ENCODE measurements at regions not wholly inside any gene's neighbourhood (a gene's known extent, or its start where the extent isn't known, plus 50 kb on each side); places are given as distances from the start of the nearest gene placed in this dataset.

DNA sequence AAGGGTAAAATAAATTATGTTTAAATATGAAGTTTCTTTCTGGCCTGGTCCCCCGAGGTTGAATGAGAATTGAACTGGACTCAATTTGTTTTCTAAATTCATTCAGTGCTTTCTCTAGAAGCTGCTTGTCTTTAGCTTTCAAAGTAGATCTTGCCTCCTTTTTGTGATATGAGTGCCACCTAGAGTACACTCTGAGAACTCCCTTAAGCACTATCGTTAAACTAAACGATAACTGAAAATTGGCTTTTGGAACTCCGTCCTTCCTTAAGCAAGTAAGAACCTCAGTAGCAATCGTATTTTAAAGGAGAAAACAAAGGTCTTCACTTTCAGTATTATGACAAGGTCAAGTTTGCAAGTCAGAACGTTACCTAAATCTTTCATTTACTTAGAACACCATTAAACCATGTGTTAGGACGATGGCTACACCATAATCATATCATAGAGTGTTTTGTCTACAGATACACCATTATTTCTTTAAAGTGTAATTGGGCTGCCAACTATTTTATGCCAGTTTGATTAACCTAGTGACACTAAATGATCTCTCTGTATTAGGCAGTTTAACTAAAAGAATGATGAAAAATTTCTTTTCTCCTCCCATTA, 364.8 kb downstream of the SNAPC1 start:
- in situ Hi-C loops (cut with HindIII; ENCODE audit: low sequenced_read_pairs), result no loop called here

DNA sequence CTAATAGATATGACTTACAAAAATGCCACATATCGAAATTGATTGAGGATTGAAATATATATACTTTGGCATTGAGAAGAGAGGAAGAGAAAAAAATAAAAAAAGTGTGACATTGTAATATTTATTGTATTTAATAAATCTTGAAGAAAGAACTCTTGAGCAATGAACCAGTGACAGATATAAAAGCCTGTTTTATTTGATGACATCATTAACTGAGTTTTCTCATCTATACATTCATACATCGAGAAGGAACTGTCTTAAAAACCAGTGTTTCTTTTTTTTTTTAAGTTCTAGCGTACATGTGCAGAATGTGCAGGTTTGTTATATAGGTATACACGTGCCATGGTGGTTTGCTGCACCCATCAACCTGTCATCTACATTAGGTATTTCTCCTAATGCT, 368.2 kb downstream of the SNAPC1 start:
- in situ Hi-C loops (cut with HindIII; ENCODE audit: low sequenced_read_pairs), result no loop called here

DNA sequence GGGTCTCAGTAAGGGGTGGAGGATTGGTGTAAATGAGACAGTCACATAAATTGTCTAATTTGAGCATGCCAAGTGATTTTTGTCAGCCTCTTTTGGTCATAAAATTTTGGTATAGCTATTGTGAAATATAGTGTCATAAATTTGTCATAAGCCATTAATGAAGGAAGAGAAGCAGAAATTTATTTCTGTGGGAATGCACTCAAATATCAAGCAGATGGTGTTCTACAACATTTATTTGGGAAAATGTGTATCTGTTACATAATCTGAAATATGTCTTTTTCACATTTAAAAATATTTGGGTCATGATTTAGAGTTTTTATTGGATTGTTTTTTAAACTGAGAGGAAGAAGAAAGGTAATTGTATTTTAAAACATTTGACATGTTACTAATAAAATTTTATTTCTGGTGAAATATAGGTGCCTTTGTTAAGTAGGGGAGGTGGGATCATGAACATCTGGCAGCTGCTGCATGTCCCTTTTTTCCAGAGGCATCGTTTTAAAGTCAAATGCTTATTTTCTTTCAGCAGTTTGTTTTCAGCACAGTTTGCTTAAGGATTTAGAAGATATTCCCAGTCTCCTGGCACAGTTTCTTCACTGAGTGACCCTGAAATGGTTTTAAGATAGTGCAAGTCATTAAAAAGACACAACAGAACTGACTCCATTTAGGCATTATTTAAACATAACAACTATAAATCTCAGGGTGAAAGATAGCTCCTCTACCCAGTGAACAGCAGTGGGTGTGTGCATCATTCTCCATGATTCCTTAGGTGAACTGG, 371.7 kb downstream of the SNAPC1 start:
- in situ Hi-C loops (cut with HindIII; ENCODE audit: low sequenced_read_pairs), result no loop called here

DNA sequence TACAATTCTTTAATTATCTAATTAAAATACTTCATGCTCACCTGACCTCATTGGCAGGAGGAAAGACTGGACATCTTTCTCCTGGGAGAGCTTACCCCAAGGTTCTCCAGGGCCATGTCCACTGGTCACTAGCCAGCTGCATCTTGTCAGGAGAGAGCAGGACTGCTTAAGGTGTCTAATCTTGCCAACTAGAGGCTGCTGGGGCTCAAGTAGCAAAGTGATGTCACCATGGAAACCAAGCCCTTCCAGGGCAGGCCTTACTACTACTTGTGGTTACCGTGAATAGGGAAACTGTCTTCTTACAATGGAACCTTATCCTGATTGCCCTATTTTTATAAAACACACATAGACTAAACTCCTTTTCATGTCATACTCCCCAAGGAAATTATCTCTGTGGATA, 376.4 kb downstream of the SNAPC1 start:
- in situ Hi-C loops (cut with HindIII; ENCODE audit: low sequenced_read_pairs), result no loop called here

DNA sequence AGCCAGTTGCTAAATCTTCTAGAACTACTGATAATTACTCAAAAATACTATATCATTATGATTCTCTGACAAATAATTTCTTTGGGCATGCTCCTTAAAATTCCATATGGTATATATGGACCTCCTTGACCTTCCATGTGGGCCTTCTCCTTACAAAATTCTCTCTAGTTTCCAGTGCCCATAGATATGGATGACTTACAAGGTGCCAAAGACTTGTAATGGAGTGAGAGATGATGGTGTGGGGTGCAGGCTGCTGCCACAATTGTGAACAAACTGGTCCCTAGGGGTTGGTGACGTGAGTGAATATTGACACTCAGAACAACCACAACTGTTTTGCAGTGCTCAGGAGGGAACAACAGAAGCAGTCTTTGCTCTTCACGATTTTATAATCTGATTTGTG, 378.9 kb downstream of the SNAPC1 start:
- in situ Hi-C loops (cut with HindIII; ENCODE audit: low sequenced_read_pairs), result no loop called here

DNA sequence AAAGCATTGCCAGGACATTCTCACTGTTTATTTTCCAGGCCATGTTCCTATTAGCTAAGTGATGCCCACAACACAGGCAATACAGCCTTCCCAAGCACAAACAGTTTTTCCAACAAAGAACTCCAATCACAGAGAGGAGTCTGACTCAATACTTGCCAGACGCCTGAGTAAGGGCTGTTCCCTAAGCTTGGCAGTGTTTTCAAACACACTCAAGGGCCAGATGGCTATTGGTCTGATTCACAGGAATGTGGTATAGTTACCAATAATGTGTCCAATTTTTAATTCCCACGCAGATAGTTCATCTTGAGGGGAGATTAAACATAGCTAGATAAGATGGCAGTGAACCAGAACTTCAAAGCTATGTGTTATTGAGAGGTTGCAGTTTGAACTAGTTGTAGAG, 381.0 kb downstream of the SNAPC1 start:
- in situ Hi-C loops (cut with HindIII; ENCODE audit: low sequenced_read_pairs), result no loop called here

DNA sequence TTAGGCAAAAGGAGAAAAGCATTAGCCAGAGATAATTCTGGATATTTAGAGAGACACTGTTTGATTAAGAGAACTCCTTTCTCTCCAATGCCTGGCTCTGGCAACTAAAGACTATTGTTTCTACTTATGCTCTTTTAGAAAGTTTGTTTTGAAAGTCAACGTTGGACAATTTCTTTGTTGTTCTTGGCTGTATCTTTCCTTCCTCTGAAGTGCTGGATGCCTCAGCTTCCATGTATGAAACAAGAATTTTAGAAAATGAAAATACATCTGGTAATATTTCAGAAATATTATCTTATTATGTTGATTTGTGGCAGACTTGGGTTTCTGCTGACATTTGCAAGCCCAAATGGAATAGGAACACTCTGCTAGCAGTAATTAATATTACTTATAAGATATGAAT, 382.6 kb downstream of the SNAPC1 start:
- in situ Hi-C loops (cut with HindIII; ENCODE audit: low sequenced_read_pairs), result no loop called here

DNA sequence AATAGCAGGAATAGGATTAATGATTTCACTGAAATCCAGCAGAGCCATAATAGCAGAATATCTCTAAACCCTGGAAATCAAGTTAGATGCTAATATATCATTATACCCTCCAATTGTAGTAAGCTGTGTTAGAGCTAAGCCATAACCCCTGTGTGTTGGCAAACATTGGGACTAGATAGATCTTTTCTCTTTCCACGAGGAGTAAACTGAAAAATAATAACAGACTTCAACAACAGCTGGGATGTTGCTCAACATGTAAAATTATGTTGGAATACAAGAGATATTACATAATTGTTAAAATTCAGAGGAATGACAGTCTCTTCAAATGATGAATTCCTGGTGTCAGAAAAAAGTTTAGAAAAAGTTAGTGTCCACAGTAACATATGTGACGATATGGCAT, 383.8 kb downstream of the SNAPC1 start:
- in situ Hi-C loops (cut with HindIII; ENCODE audit: low sequenced_read_pairs), result no loop called here

DNA sequence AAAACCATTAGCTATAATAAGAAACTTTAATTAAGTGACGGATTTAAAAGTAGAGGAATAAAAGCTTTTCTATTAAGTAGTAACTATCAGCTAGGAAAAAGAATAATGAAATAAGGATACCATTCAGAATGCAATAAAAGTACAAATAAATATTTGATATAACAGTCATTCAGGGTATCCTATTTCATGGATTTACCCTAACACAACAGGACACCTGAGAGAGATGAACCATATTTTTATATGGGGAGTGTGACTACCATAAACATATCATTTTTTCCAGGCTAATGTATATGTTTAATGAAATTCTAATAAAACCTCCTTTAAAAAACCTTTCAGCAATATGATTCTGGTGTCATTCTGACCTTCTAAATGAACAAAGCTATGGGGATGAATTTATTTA, 393.8 kb downstream of the SNAPC1 start:
- in situ Hi-C loops (cut with HindIII; ENCODE audit: low sequenced_read_pairs), result no loop called here

DNA sequence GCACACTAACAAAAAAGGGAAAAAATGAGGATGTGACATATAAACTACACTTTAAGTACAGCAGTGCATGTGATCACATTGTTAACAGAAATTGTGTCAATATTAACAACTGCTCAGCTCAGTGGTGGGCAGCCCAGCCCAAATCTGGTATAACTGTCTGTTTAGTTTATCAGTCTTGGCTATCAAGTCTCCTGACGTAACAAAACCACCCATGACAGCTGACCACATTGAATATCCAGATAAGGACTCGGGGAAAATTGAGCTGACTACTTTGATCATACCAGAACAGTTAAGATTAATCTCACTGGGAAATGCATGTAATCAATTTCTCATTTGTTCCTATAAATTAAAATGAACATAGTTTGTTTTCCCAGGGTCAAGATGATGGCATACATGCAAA, 396.6 kb downstream of the SNAPC1 start:
- in situ Hi-C loops (cut with HindIII; ENCODE audit: low sequenced_read_pairs), result no loop called here

DNA sequence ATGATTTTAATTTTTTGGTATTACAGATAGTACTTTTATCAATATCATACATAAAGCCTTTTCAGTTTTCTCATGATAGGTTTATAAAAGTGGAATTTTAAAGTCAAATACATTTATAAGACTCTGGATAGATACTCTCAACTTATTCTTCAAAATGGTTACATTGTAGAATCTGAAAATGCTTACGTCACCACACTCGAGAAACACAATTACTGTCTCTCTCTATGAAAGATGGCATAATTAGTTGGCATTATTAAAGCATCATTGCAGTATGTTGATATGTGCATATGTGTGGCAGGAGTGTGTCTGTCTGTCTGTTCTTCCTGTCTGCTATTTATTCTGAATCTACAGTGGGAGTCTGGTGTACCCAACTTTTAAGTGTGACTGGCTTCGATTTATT, 397.1 kb downstream of the SNAPC1 start:
- in situ Hi-C loops (cut with HindIII; ENCODE audit: low sequenced_read_pairs), result no loop called here

DNA sequence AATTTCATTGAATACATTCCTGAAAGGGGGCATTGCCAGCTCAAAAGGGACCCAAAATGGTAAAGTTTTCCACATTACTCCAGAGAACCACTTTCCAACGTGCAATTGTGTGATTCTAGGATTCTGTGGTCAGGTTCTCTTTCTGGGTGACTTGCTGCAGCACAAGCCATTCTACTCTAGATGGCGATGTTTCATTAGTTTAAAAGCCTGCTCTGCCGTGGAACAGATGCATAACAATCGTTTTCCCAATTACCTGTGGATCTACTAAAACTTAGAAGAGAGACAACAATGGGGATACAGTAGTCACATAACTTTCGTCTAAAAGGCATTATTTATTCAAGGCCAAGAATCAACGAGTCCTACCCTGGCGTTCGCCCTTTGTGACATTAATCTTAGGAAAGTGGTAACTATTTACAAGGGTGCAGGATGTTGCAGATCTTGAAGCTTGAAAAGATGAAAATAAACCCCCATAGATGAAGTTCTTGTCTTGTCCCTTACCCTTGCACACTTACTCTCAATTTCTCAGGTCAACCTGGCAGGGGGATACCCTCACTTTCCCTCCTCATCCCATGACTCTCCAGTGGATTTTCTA, 400.9 kb downstream of the SNAPC1 start:
- in situ Hi-C loops (cut with HindIII; ENCODE audit: low sequenced_read_pairs), result no loop called here

DNA sequence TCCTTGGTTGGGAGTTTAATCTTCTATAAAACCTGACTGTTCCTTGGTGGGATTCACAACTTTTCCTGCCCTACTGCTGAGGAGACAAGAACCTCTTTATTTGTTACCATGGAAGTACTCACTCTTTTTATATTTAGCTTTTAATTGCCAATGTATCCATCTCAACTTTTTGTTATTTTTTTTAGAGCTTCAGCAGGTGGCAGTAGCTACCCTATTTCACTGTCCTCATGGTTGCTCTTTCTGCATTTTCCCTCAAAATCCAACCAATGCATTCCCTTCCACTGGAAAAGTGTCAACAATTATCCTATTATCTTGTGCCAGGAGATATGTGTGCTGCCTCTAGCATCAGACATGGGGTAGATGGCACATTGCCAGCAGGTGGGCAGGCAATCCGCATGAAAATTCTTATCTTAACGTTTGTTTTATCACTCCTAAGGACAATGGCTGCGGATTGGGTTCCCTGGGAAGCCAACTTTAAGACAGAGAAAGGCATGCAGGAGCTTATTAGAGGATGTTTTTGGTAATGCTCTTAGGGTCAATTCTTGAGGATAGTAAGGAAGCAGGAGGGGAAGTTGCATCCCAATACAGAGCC, 406.4 kb downstream of the SNAPC1 start:
- in situ Hi-C loops (cut with HindIII; ENCODE audit: low sequenced_read_pairs), result no loop called here

DNA sequence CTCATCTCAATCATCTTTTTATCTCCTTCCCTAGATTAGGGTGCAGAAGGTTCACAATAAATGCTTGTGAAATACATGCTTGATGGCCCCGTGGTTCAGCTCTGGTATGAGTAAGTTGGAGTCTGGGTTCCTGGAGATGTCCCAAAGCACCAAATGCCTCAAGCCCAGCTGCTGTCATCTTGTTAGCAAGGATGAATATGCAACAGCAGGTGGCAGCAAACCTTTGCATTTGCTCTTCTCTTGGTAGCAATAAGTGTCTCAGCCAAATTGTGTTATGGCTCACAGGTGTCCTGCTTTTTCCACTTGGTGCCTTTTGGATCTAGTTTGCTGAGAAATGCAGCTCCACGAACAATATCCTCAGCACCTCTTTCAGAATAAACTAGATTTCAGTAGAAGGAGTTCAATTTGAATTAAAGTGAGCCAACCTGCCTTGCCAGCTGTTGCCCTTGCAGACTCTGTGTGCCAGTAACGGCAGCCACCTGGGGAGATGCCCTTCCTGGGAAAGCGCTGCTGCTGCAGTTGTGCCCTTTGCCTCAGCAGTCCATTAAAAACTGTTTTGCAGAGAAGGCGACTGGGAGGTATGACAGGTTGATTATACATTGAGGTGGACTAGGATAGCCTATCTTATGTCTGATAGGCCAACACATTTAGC, 417.3 kb downstream of the SNAPC1 start:
- in situ Hi-C loops (cut with HindIII; ENCODE audit: low sequenced_read_pairs), result no loop called here

DNA sequence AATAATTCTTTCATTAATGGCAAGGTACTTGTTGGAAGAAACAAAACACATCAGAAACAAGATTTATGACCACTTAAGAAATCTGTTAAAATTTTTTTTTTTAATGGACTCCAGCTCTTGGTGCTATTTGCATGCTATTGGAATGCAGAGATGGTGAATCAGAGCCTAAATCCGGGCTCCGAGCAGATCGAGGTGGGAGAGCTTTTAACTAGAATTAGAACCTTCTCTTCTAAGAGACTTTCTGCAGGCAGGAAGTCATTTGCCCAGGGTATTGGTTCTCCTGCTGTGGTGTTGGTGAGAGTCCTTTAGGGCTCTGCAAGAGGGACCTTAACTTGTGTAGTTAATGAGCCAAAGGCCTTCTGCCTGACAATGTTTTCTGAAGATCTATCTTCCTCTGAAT, 419.4 kb downstream of the SNAPC1 start:
- in situ Hi-C loops (cut with HindIII; ENCODE audit: low sequenced_read_pairs), result no loop called here

DNA sequence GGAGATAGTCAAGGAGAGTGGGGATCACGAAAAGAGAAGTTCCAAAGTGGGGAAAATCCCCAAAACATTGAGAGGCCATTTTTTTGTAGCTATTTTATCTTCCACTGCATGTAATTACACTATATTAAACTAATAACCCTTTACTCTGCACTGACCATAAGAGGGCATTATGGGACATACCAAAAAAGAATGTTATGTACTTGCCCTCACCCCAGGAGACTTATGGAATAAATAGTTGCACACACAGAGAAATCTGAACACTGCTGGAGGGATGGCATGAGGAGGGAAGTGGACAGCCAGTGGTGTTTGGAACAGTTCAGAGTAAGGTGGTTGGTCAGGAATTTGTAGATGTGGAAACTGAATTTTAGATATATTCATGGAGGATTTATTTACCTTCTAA, 422.9 kb downstream of the SNAPC1 start:
- in situ Hi-C loops (cut with HindIII; ENCODE audit: low sequenced_read_pairs), result no loop called here

DNA sequence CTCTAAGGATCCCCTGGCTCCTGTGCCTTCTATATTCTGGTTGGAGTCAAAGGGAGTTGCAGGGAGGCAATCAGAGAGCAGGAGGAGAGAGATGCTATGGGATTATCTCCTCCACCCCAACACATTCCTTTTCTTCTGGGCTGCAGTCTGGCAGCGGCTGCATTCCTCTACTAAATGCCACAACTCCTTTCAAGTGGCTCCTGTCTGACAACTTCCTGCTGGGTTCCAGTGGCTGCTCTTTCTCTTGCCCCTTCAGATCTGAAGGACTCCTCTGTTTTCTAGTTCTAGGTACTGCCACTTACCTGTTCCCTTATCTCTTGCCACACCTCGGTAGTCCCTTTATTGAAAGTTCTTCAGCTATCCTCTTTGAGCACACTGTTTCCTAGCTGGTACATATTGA, 425.0 kb downstream of the SNAPC1 start:
- in situ Hi-C loops (cut with HindIII; ENCODE audit: low sequenced_read_pairs), result no loop called here

DNA sequence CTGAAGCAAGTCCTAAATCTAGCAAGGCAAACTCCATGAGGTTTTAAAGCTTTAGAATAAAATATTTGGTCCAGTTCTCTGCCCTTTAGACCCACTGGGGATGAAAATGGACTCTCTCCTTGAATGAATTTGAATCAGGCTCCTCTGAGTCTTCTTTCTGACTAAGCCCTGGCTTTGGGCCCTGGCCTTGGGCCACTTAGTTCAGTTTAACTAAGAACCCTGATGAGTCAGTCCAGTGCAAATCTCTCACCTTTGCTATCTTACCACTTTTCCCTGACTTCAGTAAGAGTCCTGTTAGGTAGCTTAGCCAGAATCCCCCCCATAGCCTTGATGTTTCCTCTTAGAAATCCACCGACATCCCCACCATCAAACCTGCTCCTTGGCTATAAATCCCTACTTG, 427.5 kb downstream of the SNAPC1 start:
- in situ Hi-C loops (cut with HindIII; ENCODE audit: low sequenced_read_pairs), result no loop called here

DNA sequence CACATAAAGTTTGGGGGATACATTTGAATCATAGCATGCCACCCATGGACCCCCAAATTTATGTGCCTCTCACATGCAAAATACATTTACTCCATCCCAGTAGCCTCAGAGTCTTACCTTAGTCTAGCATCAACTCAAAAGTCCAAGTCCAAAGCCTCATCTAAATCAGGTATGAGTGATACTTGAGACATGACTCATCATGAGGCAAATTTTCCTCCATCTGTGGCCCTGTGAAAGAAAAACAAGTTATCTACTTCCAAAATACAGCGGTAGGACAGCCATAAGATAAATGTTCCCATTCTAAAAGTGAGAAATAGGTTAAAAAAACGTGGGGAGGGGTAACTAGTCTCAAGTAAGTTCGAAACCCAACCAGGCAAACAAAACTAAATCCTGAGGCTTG, 444.2 kb downstream of the SNAPC1 start:
- in situ Hi-C loops (cut with HindIII; ENCODE audit: low sequenced_read_pairs), result no loop called here

DNA sequence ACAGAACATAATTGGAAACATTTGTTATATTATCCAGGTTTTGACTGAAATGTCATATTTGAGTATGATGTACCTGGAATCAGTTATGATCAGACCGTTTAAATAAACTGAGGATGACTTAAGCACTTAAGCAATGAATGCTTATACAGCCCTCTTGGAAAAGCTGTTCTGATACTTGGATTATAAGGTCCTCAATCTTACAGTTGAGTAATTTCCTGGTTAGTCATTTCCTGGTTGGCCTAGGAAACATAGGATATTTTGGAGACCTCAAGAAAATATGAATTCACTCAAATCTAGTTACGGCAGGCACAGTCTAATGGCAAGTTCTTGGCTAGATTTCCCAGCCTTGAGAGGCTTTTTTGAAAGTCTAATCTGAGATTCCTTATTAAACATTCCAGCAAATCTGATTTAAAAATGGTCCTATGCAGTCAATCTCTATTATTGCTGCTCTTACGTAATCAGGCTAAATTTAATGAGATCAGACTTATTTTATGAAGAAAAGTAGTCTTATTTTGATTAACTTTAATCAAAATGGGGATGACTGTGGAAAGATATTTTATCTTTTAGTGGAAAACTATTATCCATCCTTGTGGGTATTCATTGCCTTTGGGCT, 447.2 kb downstream of the SNAPC1 start:
- in situ Hi-C loops (cut with HindIII; ENCODE audit: low sequenced_read_pairs), result no loop called here

DNA sequence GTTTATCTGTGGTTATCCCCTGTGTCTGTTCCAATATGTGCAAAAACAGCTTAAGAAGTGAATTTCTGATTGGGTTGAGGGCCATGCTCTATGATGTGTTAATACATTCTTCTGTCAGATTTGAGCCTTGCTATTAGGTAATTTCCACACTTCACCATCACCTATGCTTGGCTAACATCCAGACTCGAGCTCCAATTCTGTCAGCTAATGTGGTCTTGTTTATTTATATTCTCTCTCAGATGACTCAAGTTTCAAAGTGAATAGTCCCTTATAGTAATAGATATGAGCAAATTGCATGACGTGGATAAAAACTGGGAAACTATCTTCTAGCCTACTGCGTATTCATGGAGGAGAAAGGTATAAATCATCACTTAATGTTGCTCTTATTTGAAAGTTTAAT, 451.3 kb downstream of the SNAPC1 start:
- in situ Hi-C loops (cut with HindIII; ENCODE audit: low sequenced_read_pairs), result no loop called here
